ENCODE measurements at regions not wholly inside any gene's neighbourhood (a gene's known extent, or its start where the extent isn't known, plus 50 kb on each side); places are given as distances from the start of the nearest gene placed in this dataset.

DNA sequence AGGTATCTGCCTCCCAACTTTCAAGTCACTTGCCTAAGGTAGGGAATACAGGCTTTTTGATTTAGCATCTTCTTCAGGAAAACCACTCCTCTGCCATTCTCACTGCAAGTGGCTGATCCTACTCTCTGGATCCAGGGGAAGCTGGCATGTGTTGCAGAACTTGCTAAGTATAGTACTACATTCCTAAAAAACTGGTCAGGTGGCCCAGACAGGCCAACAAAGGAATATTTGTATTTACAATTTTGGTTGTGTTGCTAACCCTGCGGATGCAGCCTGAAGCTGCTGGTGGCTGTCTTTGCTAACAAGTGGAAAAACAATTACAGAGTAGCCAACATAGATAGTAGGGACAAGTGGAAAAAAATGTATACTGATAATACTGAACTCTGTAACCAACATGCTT lies 222.5 kb upstream of the STARD13 start:
- no peak overlapping the region for H3K4me2 ChIP-seq (ENCODE audit: low read length)
- H3K4me3 ChIP-seq (ENCODE audit: insufficient read depth, low read depth, low read length) = no peak overlapping the region
- no peaks in the 10 kb centered on the region for H4K20me1 ChIP-seq (ENCODE audit: insufficient read depth, low read length)
- peaks cover 6% of the 10 kb centered on the region for H3K4me1 ChIP-seq (ENCODE audit: insufficient read depth, low read length)
- H3K36me3 ChIP-seq (ENCODE audit: insufficient read depth, low read length) = no peaks in the 10 kb centered on the region
- Mint-ChIP-seq H3K27me3 (ENCODE audit: low read depth, unreplicated experiment) (no peaks in the 10 kb centered on the region), H3K27ac (ENCODE audit: unreplicated experiment) (no peak overlapping the region), H3K4me3 (ENCODE audit: unreplicated experiment) (no peak overlapping the region), H3K9me3 (ENCODE audit: unreplicated experiment) (no peaks in the 10 kb centered on the region), H3K4me1 (ENCODE audit: low read depth, unreplicated experiment) (peaks cover 4% of the 10 kb centered on the region), H3K36me3 (ENCODE audit: low read depth, unreplicated experiment) (no peaks in the 10 kb centered on the region)
- no peak overlapping the region for H3K27ac ChIP-seq (ENCODE audit: low read depth, low read length)
- H2AFZ ChIP-seq (ENCODE audit: low read depth, low read length) = no peak overlapping the region
- no peak overlapping the region for H3K9ac ChIP-seq (ENCODE audit: low read length)
- no peaks in the 10 kb centered on the region for H3K79me2 ChIP-seq (ENCODE audit: insufficient read depth, low read length)
- no peak for FAIRE-seq
- TF ChIP-seq CTCF (IDR thresholded peaks at IDR 0.05; ENCODE audit: insufficient read depth, low read depth, low read length) (no peak), EZH2 (IDR thresholded peaks at IDR 0.05; ENCODE audit: insufficient read depth, low read length) (no peak)
- peaks cover 4% of the 10 kb centered on the region for H3K9me3 ChIP-seq (ENCODE audit: insufficient read depth, low read depth, low read length)
- no peaks in the 10 kb centered on the region for H3K27me3 ChIP-seq (ENCODE audit: insufficient read depth, low read length)
- DNase-seq (ENCODE audit: low read depth) = no peak

DNA sequence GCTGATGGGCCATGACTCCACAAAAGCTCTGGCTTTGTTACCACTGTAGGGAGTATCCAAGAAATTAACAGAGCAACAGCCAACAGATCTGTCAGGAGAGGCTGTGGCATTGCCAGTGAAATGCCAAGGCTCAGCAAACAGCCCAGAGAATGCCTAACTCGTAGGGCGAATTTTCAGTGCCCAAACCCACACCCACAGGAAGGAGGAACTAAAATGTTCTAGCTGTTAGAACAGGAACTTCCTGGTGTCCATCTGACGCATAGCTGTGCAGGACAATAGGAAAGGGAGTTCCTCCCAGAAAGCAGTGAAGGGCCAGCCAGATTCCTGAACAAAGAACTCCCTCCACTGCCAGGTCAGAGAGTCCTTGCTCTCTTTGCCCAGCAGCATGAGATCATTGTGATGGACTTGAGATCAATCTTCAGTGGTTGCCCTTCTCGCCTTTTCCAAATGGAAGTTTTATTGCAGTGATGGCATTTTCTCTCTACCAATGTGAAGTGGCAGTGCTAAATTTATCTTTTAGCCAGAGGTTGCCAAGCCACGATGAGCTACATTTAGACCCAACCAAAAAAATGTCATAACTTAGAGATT lies 224.2 kb upstream of the STARD13 start:
- Histone ChIP-seq H3K27ac (ENCODE audit: low read depth, low read length) (no peak overlapping the region), H2AFZ (ENCODE audit: low read depth, low read length) (peak overlapping the region; percentile 62), H3K4me1 (ENCODE audit: insufficient read depth, low read length) (peaks cover 6% of the 10 kb centered on the region), H4K20me1 (ENCODE audit: insufficient read depth, low read length) (no peaks in the 10 kb centered on the region), H3K79me2 (ENCODE audit: insufficient read depth, low read length) (no peaks in the 10 kb centered on the region), H3K27me3 (ENCODE audit: insufficient read depth, low read length) (no peaks in the 10 kb centered on the region), H3K9ac (ENCODE audit: low read length) (no peak overlapping the region), H3K36me3 (ENCODE audit: insufficient read depth, low read length) (no peaks in the 10 kb centered on the region), H3K9me3 (ENCODE audit: insufficient read depth, low read depth, low read length) (peaks cover 4% of the 10 kb centered on the region), H3K4me2 (ENCODE audit: low read length) (peak overlapping the region; percentile 12), H3K4me3 (ENCODE audit: insufficient read depth, low read depth, low read length) (no peak overlapping the region)
- peaks cover 7% of the 10 kb centered on the region for H3K4me1 Mint-ChIP-seq (ENCODE audit: low read depth, unreplicated experiment)
- H3K27ac Mint-ChIP-seq (ENCODE audit: unreplicated experiment) = peak overlapping the region; percentile 42
- H3K27me3 Mint-ChIP-seq (ENCODE audit: low read depth, unreplicated experiment) = no peaks in the 10 kb centered on the region
- FAIRE-seq = peak; percentile 83
- no peaks in the 10 kb centered on the region for H3K36me3 Mint-ChIP-seq (ENCODE audit: low read depth, unreplicated experiment)
- DNase-seq (ENCODE audit: low read depth) = peak; percentile 62
- no peaks in the 10 kb centered on the region for H3K9me3 Mint-ChIP-seq (ENCODE audit: unreplicated experiment)
- H3K4me3 Mint-ChIP-seq (ENCODE audit: unreplicated experiment) = no peak overlapping the region
- no peak for TF ChIP-seq EZH2 (IDR thresholded peaks at IDR 0.05; ENCODE audit: insufficient read depth, low read length)
- TF ChIP-seq CTCF (IDR thresholded peaks at IDR 0.05; ENCODE audit: insufficient read depth, low read depth, low read length) = no peak

DNA sequence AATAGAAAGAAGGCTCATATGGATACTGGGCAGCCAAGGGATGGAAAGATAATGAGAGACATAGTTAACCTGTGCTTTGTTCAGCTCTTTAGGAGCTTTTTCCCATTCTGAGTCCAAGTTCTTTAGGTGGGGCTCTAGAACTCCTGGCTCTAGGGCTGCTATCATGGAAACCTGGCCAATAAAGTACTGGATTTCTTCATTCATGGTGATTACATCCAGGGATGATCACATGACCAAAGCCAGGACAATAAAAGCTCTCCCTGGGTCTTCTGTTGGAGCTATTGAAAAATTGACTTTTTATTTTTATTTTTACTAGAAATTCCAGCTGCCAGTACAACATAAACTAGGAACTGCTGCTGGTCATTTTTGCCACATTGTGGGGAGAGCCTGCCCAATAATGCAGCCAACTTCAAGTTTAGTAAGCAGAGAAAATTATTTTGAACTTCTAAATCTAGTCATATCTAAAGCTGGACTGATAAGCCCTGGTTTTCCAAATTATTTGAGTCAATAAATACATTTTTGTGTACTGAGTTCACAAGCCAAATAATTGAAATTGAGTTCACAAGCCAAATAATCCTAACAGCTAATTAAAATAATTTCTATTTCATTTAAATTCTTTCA lies 224.9 kb upstream of the STARD13 start:
- TF ChIP-seq CTCF (IDR thresholded peaks at IDR 0.05; ENCODE audit: insufficient read depth, low read depth, low read length) = no peak
- TF ChIP-seq EZH2 (IDR thresholded peaks at IDR 0.05; ENCODE audit: insufficient read depth, low read length) = no peak
- no peaks in the 10 kb centered on the region for H3K36me3 Mint-ChIP-seq (ENCODE audit: low read depth, unreplicated experiment)

More for the DNA sequence above, 224.9 kb upstream of the STARD13 start:
- no peaks in the 10 kb centered on the region for H4K20me1 ChIP-seq (ENCODE audit: insufficient read depth, low read length)
- FAIRE-seq = no peak
- peaks cover 4% of the 10 kb centered on the region for H3K9me3 ChIP-seq (ENCODE audit: insufficient read depth, low read depth, low read length)
- Mint-ChIP-seq H3K4me1 (ENCODE audit: low read depth, unreplicated experiment) (peaks cover 7% of the 10 kb centered on the region), H3K27ac (ENCODE audit: unreplicated experiment) (no peak overlapping the region), H3K27me3 (ENCODE audit: low read depth, unreplicated experiment) (no peaks in the 10 kb centered on the region), H3K4me3 (ENCODE audit: unreplicated experiment) (no peak overlapping the region), H3K9me3 (ENCODE audit: unreplicated experiment) (no peaks in the 10 kb centered on the region)
- no peak for DNase-seq (ENCODE audit: low read depth)
- H3K4me3 ChIP-seq (ENCODE audit: insufficient read depth, low read depth, low read length) = no peak overlapping the region
- H3K79me2 ChIP-seq (ENCODE audit: insufficient read depth, low read length) = no peaks in the 10 kb centered on the region
- H3K4me1 ChIP-seq (ENCODE audit: insufficient read depth, low read length) = peaks cover 6% of the 10 kb centered on the region
- no peak overlapping the region for H3K4me2 ChIP-seq (ENCODE audit: low read length)
- H3K9ac ChIP-seq (ENCODE audit: low read length) = no peak overlapping the region
- no peaks in the 10 kb centered on the region for H3K27me3 ChIP-seq (ENCODE audit: insufficient read depth, low read length)
- peak overlapping the region; percentile 62 for H2AFZ ChIP-seq (ENCODE audit: low read depth, low read length)
- no peak overlapping the region for H3K27ac ChIP-seq (ENCODE audit: low read depth, low read length)
- no peaks in the 10 kb centered on the region for H3K36me3 ChIP-seq (ENCODE audit: insufficient read depth, low read length)
